H1 (cell line): ENCODE measurements at regions not wholly inside any gene's neighbourhood (a gene's known extent, or its start where the extent isn't known, plus 50 kb on each side); places are given as distances from the start of the nearest gene placed in this dataset.

ENCODE experiments used
- CTCF ChIA-PET: fragments of 300-600 bp; sonication (Branson Sonifier 250); formaldehyde crosslinking; loops from one replicate; lab custom pipeline; 2021; ENCODE audit not compliant: partially characterized antibody; lab: Charles Lee
- POLR2A ChIA-PET: fragments of 300-600 bp; sonication (Branson Sonifier 250); formaldehyde crosslinking; loops from one replicate; lab custom pipeline; 2021; ENCODE audit warnings: inconsistent platforms; ENCODE audit not compliant: partially characterized antibody; lab: Charles Lee
- DNase-seq, 2 experiments: peaks; one replicate each; pipeline versions ENCODE4 v3.0.0 to v3.0.0-alpha.2; 2010 to 2022; ENCODE audit warnings: low spot score in 2 of 2, low read depth in 1 of 2, mixed read lengths in 1 of 2
- FAIRE-seq: peaks from 2 replicates; lab custom pipeline; 2011; peaks lifted over from hg19 to GRCh38; lab: Jason Lieb, UNC
- H2AFZ ChIP-seq: 2 replicates; pipeline ENCODE4 v1.8.1; 2012; ENCODE audit warnings: low read length, inconsistent platforms
- H2AK5ac ChIP-seq: 2 replicates; pipeline ENCODE4 v1.6.1; 2013; ENCODE audit warnings: low read depth, low read length
- H2BK120ac ChIP-seq: replicated peaks from 2 replicates; pipeline ENCODE3; 2013; ENCODE audit warnings: low read depth, low read length, inconsistent platforms
- H2BK12ac ChIP-seq: 2 replicates; pipeline ENCODE4 v1.6.1; 2013; ENCODE audit warnings: low read depth, low read length
- H2BK15ac ChIP-seq: 2 replicates; pipeline ENCODE4 v1.6.1; 2013; ENCODE audit warnings: low read length
- H2BK20ac ChIP-seq: 2 replicates; pipeline ENCODE4 v1.6.1; 2013; ENCODE audit warnings: low read length
- H2BK5ac ChIP-seq: 2 replicates; pipeline ENCODE4 v1.6.1; 2013; ENCODE audit warnings: low read depth, low read length
- H3K14ac ChIP-seq: 2 replicates; pipeline ENCODE4 v1.6.1; 2013; ENCODE audit warnings: inconsistent platforms; ENCODE audit not compliant: insufficient read length
- H3K18ac ChIP-seq: 2 replicates; pipeline ENCODE4 v1.6.1; 2013; ENCODE audit warnings: low read length; ENCODE audit errors: extremely low read depth
- H3K23ac ChIP-seq: 2 replicates; pipeline ENCODE4 v1.6.1; 2013; ENCODE audit warnings: inconsistent platforms; ENCODE audit not compliant: insufficient read length
- H3K23me2 ChIP-seq: 2 replicates; pipeline ENCODE4 v1.6.1; 2013; ENCODE audit warnings: low read depth, low read length
- H3K27ac ChIP-seq: 2 replicates; pipeline ENCODE4 v1.6.1; 2011; ENCODE audit warnings: low read depth, low read length, inconsistent platforms
- H3K27me3 ChIP-seq, 4 experiments: replicated peaks in 1 of 4; 1 replicate in 1 of 4; 2 replicates in 3 of 4; pipeline versions ENCODE4 v1.6.1 to v1.8.1; 2011 to 2013; ENCODE audit warnings: low read length in 3 of 4, mild to moderate bottlenecking in 3 of 4, inconsistent platforms in 2 of 4, mixed read lengths in 2 of 4, moderate library complexity in 1 of 4; ENCODE audit not compliant: control insufficient read depth in 3 of 4, insufficient read depth in 3 of 4; ENCODE audit errors: extremely low read depth in 1 of 4
- H3K36me3 ChIP-seq, 4 experiments: 2 replicates each; pipeline versions ENCODE4 v1.6.1 to v1.8.1; 2011 to 2013; ENCODE audit warnings: mild to moderate bottlenecking in 4 of 4, low read length in 3 of 4, moderate library complexity in 2 of 4, control low read depth in 1 of 4, inconsistent platforms in 1 of 4; ENCODE audit not compliant: insufficient read depth in 4 of 4, control insufficient read depth in 2 of 4
- H3K4ac ChIP-seq: replicated peaks from 2 replicates; pipeline ENCODE3; 2013; ENCODE audit warnings: low read length, low read depth, mixed read lengths, inconsistent platforms; ENCODE audit not compliant: insufficient read length
- H3K4me1 ChIP-seq, 4 experiments: replicated peaks in 1 of 4; 1 replicate in 1 of 4; 2 replicates in 3 of 4; pipeline versions ENCODE4 v1.6.1 to v1.8.1; 2011 to 2013; ENCODE audit warnings: low read length in 3 of 4, inconsistent platforms in 2 of 4, mixed read lengths in 1 of 4; ENCODE audit not compliant: insufficient read depth in 4 of 4, control insufficient read depth in 3 of 4
- H3K4me2 ChIP-seq, 2 experiments: 2 replicates each; pipeline versions ENCODE4 v1.6.1 to v1.8.1; 2011 to 2013; ENCODE audit warnings: low read depth in 2 of 2, low read length in 2 of 2, control low read depth in 1 of 2, inconsistent platforms in 1 of 2, mild to moderate bottlenecking in 1 of 2; ENCODE audit not compliant: insufficient read depth in 1 of 2
- H3K4me3 ChIP-seq, 4 experiments: fragments of 200-600, 300-600 bp in 1 of 4; sonication (generic), shearing (Covaris generic), sonication (Bioruptor Twin) in 1 of 4; 2 replicates each; pipeline versions ENCODE4 v1.5.1 to v1.8.1; 2011 to 2016; ENCODE audit warnings: low read length in 4 of 4, low read depth in 3 of 4, control low read depth in 2 of 4, inconsistent platforms in 2 of 4, mild to moderate bottlenecking in 2 of 4, mixed read lengths in 1 of 4, moderate library complexity in 1 of 4; ENCODE audit not compliant: insufficient read depth in 2 of 4; ENCODE audit errors: extremely low read depth in 1 of 4
- H3K56ac ChIP-seq: replicated peaks from 2 replicates; pipeline ENCODE3; 2013; ENCODE audit warnings: low read depth, mild to moderate bottlenecking, mixed read lengths, low read length, inconsistent platforms; ENCODE audit not compliant: insufficient read length
- H3K79me1 ChIP-seq: 2 replicates; pipeline ENCODE4 v1.6.1; 2013; ENCODE audit warnings: low read depth, low read length, control low read depth
- H3K79me2 ChIP-seq, 2 experiments: 2 replicates each; pipeline versions ENCODE4 v1.6.1 to v1.8.1; 2012 to 2013; ENCODE audit warnings: low read length in 2 of 2, mild to moderate bottlenecking in 2 of 2, inconsistent platforms in 1 of 2; ENCODE audit not compliant: insufficient read depth in 2 of 2, control insufficient read depth in 1 of 2
- H3K9ac ChIP-seq, 4 experiments: replicated peaks in 1 of 4; 1 replicate in 1 of 4; 2 replicates in 3 of 4; pipeline versions ENCODE4 v1.6.1 to v1.8.1; 2011 to 2013; ENCODE audit warnings: low read depth in 3 of 4, low read length in 3 of 4, control low read depth in 2 of 4, mild to moderate bottlenecking in 2 of 4, moderate library complexity in 2 of 4, inconsistent platforms in 1 of 4; ENCODE audit errors: extremely low read depth in 1 of 4
- H3K9me3 ChIP-seq, 2 experiments: 2 replicates each; pipeline versions ENCODE4 v1.6.1 to v1.8.1; 2012 to 2013; ENCODE audit warnings: mild to moderate bottlenecking in 2 of 2, moderate library complexity in 2 of 2, control low read depth in 1 of 2, inconsistent platforms in 1 of 2, low read depth in 1 of 2, low read length in 1 of 2, mixed read lengths in 1 of 2; ENCODE audit not compliant: insufficient read depth in 2 of 2
- H4K20me1 ChIP-seq, 2 experiments: replicated peaks in 1 of 2; 2 replicates each; pipeline versions ENCODE3 to v1.8.1; 2011 to 2013; ENCODE audit warnings: inconsistent platforms in 2 of 2, low read length in 2 of 2, mild to moderate bottlenecking in 1 of 2; ENCODE audit not compliant: insufficient read depth in 2 of 2, control insufficient read depth in 1 of 2
- H4K5ac ChIP-seq: 2 replicates; pipeline ENCODE4 v1.6.1; 2013; ENCODE audit warnings: low read length, low read depth, mixed read lengths, inconsistent platforms; ENCODE audit not compliant: insufficient read length
- H4K8ac ChIP-seq: 2 replicates; pipeline ENCODE4 v1.8.0; 2013; ENCODE audit warnings: mild to moderate bottlenecking, moderate library complexity, low read length, inconsistent platforms; ENCODE audit not compliant: insufficient read depth; ENCODE audit errors: extremely low read depth
- H4K91ac ChIP-seq: replicated peaks from 2 replicates; pipeline ENCODE3; 2013; ENCODE audit warnings: low read length, mixed read lengths, inconsistent platforms; ENCODE audit not compliant: insufficient read length
- BCL11A ChIP-seq, 2 experiments: IDR thresholded peaks; one replicate each; pipeline ENCODE4 v1.6.1; 2011; ENCODE audit warnings: low read depth in 2 of 2, low read length in 2 of 2, mild to moderate bottlenecking in 2 of 2
- CTBP2 ChIP-seq: IDR thresholded peaks from 2 replicates; pipeline ENCODE4 v1.7.0; 2011; ENCODE audit warnings: borderline replicate concordance, mild to moderate bottlenecking, moderate library complexity, mixed read lengths, low read length; ENCODE audit not compliant: insufficient read depth, insufficient read length
- EGR1 ChIP-seq: IDR thresholded peaks from 2 replicates; pipeline ENCODE4 v1.6.1; 2011; ENCODE audit warnings: low read depth, low read length, borderline replicate concordance
- EP300 ChIP-seq, 2 experiments: IDR thresholded peaks; 1 replicate in 1 of 2; 2 replicates in 1 of 2; pipeline ENCODE4 v1.6.1; 2011 to 2012; ENCODE audit warnings: low read depth in 2 of 2, low read length in 2 of 2, mild to moderate bottlenecking in 2 of 2, borderline replicate concordance in 1 of 2, inconsistent platforms in 1 of 2, moderate library complexity in 1 of 2
- HDAC2 ChIP-seq, 2 experiments: fragments of 300-600 bp in 1 of 2; sonication (generic) in 1 of 2; IDR thresholded peaks; 2 replicates each; pipeline ENCODE4 v1.6.1; 2011 to 2012; ENCODE audit warnings: low read depth in 2 of 2, low read length in 2 of 2, mild to moderate bottlenecking in 2 of 2, moderate library complexity in 2 of 2, borderline replicate concordance in 1 of 2, inconsistent platforms in 1 of 2
- KDM5A ChIP-seq: fragments of 200-600 bp; IDR thresholded peaks from 2 replicates; pipeline ENCODE4 v1.7.1; 2012; ENCODE audit warnings: mild to moderate bottlenecking, low read length, inconsistent platforms, mixed read lengths
- RAD21 ChIP-seq, 2 experiments: IDR thresholded peaks in 1 of 2; conservative IDR thresholded peaks in 1 of 2; 2 replicates each; pipeline ENCODE4 v1.6.1; 2011; ENCODE audit warnings: low read depth in 2 of 2, low read length in 2 of 2, improper control_type of control experiment in 1 of 2, inconsistent platforms in 1 of 2, mild to moderate bottlenecking in 1 of 2, moderate library complexity in 1 of 2
- RXRA ChIP-seq: IDR thresholded peaks from 2 replicates; pipeline ENCODE4 v1.6.1; 2011; ENCODE audit warnings: low read depth, mild to moderate bottlenecking, low read length, moderate library complexity; ENCODE audit not compliant: insufficient read depth
- SIN3A ChIP-seq, 2 experiments: IDR thresholded peaks in 1 of 2; conservative IDR thresholded peaks in 1 of 2; 2 replicates each; pipeline ENCODE4 v1.6.1; 2011 to 2012; ENCODE audit warnings: low read length in 2 of 2, improper control_type of control experiment in 1 of 2, low read depth in 1 of 2, mild to moderate bottlenecking in 1 of 2
- TAF1 ChIP-seq: IDR thresholded peaks from 2 replicates; pipeline ENCODE4 v1.6.1; 2011; ENCODE audit warnings: mild to moderate bottlenecking, low read depth, low read length
- TBP ChIP-seq: IDR thresholded peaks from 2 replicates; pipeline ENCODE4 v1.6.1; 2011; ENCODE audit warnings: low read depth, low read length, improper control_type of control experiment
- WGBS, 2 experiments: shearing (Covaris generic) in 1 of 2; methylation state at CpG; one replicate each; pipeline versions ENCODE4 v1.1.6 to v1.1.7; 2013 to 2015; ENCODE audit warnings: low lambda C conversion rate in 2 of 2, mixed read lengths in 2 of 2, inconsistent platforms in 1 of 2, low coverage in 1 of 2, missing lambda C conversion rate in 1 of 2; ENCODE audit not compliant: insufficient replicate concordance in 2 of 2, insufficient coverage in 1 of 2, insufficient read length in 1 of 2; ENCODE audit errors: extremely low coverage in 1 of 2, missing lambda C conversion rate in 1 of 2; 5-methylcytosine and 5-hydroxymethylcytosine counted together
- TF ChIP-seq, protein P1 (sequence below): IDR thresholded peaks from 2 replicates; pipeline ENCODE4 v1.6.1; 2012; ENCODE audit warnings: inconsistent platforms

GRCh38 chr21:35311985-35312384 lies 262.9 kb upstream of the RUNX1 start:
- Histone ChIP-seq H4K20me1 (no peaks in the 10 kb centered on the region), H3K4ac (no peak overlapping the region), H3K36me3 (no peaks in the 10 kb centered on the region), H3K9me3 (0 out of 4 replicates have a peak, but pooled peaks cover 4 to 6% of the 10 kb centered on the region in 2 experiments), H3K23me2 (no peaks in the 10 kb centered on the region), H2AK5ac (no peak overlapping the region), H2BK20ac (no peak overlapping the region), H3K4me2 (no peak overlapping the region), H3K27me3 (no peaks in the 10 kb centered on the region), H3K14ac (no peak overlapping the region), H3K9ac (no peak overlapping the region), H3K56ac (no peak overlapping the region), H2AFZ (no peak overlapping the region), H4K5ac (no peak overlapping the region), H3K4me3 (no peak overlapping the region), H3K23ac (no peak overlapping the region), H2BK12ac (no peak overlapping the region), H3K27ac (no peak overlapping the region), H4K8ac (no peak overlapping the region), H3K79me1 (no peaks in the 10 kb centered on the region), H3K18ac (no peak overlapping the region), H2BK15ac (no peak overlapping the region), H2BK5ac (no peak overlapping the region), H2BK120ac (no peak overlapping the region), H3K4me1 (no peaks in the 10 kb centered on the region), H3K79me2 (no peaks in the 10 kb centered on the region), H4K91ac (no peak overlapping the region)
- FAIRE-seq (no peak), DNase-seq (no peak)
- POLR2A ChIA-PET, result no interaction called here
- WGBS, 2 experiments, result 86% methylated on average over 3 of the region's 3 CpGs; no CpG with 5 or more reads in 1 of the 2 experiments
- CTCF ChIA-PET, result interaction anchor here (0.9 kb wide), 1 partner anchor 17 kb away, joined by 3 read pairs; no protein-coding TSS in a partner anchor
- no peak for TF ChIP-seq RXRA
- TF ChIP-seq EGR1, result no peak
- TF ChIP-seq EP300 (IDR thresholded peaks at IDR 0.05; ENCODE audit: borderline replicate concordance in 1 of 2, low read depth in 2 of 2, low read length in 2 of 2), result no peak
- no peak for TF ChIP-seq TAF1
- TF ChIP-seq, protein P1, sequence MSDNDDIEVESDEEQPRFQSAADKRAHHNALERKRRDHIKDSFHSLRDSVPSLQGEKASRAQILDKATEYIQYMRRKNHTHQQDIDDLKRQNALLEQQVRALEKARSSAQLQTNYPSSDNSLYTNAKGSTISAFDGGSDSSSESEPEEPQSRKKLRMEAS, result no peak
- no peak for TF ChIP-seq HDAC2 (IDR thresholded peaks at IDR 0.05; ENCODE audit: borderline replicate concordance in 1 of 2, low read depth in 2 of 2, low read length in 2 of 2)
- no peak for TF ChIP-seq TBP
- no peak for TF ChIP-seq RAD21 (IDR thresholded peaks at IDR 0.05 in 1 of 2, conservative IDR thresholded peaks at IDR 0.05 in 1 of 2; ENCODE audit: low read depth in 2 of 2, low read length in 2 of 2)
- no peak for TF ChIP-seq SIN3A (conservative IDR thresholded peaks at IDR 0.05 in 1 of 2, IDR thresholded peaks at IDR 0.05 in 1 of 2; ENCODE audit: low read depth in 1 of 2, low read length in 2 of 2)
- TF ChIP-seq KDM5A, result no peak
- TF ChIP-seq CTBP2, result no peak
- TF ChIP-seq BCL11A (IDR thresholded peaks at IDR 0.05; ENCODE audit: low read depth in 2 of 2, low read length in 2 of 2), result no peak
